HEK293T (cell line): ENCODE measurements at regions not wholly inside any gene's neighbourhood (a gene's known extent, or its start where the extent isn't known, plus 50 kb on each side); places are given as distances from the start of the nearest gene placed in this dataset.

Experiments
- ARNT ChIP-seq: fragments of 450-650 bp; IDR thresholded peaks from 2 replicates; pipeline ENCODE4 v1.6.1; 2017; ENCODE audit warnings: mild to moderate bottlenecking
- BHLHE40 ChIP-seq: fragments of 450-650 bp; IDR thresholded peaks from 2 replicates; pipeline ENCODE4 v1.6.1; 2016; ENCODE audit warnings: mild to moderate bottlenecking, moderate library complexity, borderline replicate concordance
- FOXA1 ChIP-seq: fragments of 450-650 bp; IDR thresholded peaks from 2 replicates; pipeline ENCODE4 v1.6.1; 2016; ENCODE audit warnings: mild to moderate bottlenecking
- LEF1 ChIP-seq: fragments of 450-650 bp; IDR thresholded peaks from 2 replicates; pipeline ENCODE4 v1.6.1; 2017; ENCODE audit warnings: mild to moderate bottlenecking, borderline replicate concordance
- SP1 ChIP-seq: fragments of 450-650 bp; IDR thresholded peaks from 2 replicates; pipeline ENCODE4 v1.6.1; 2017
- SUZ12 ChIP-seq: fragments of 450-650 bp; IDR thresholded peaks from 2 replicates; pipeline ENCODE4 v1.6.1; 2016; ENCODE audit warnings: mild to moderate bottlenecking
- TF ChIP-seq, protein P1 (sequence below): fragments of 450-650 bp; IDR thresholded peaks from 2 replicates; pipeline ENCODE4 v1.6.1; 2016

DNA sequence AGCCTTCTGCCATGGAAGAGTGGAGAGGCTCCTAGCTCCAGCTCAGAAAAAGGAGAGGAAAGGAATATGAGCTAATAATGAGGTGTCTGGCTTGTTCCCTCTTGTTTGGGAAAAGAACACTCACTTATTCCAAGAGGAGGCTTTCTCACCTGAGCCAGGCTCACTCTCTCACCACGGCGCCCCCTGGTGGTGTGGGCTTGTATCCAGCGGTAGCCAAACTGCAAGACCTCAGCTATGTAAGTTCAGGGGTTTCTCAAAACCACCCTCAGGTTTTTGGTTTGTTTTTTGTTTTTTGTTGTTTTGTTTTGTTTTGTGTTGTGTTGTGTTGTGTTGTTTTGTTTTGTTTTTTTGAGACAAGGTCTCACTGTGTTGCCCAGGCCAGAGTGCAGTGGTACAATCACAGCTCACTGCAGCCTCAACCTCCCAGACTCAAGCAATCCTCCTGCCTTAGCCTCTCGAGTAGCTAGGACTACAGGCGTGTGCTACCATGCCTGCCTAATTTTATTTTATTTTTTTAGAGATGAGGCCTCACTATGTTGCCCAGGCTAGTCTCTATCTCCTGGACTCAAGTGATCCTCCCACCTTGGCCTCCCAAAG is 124.0 kb downstream of the TMEM130 start:
- TF ChIP-seq SUZ12: no peak
- no peak for TF ChIP-seq SP1
- TF ChIP-seq FOXA1: no peak
- TF ChIP-seq ARNT: no peak
- no peak for TF ChIP-seq LEF1
- no peak for TF ChIP-seq BHLHE40
- TF ChIP-seq, protein P1, sequence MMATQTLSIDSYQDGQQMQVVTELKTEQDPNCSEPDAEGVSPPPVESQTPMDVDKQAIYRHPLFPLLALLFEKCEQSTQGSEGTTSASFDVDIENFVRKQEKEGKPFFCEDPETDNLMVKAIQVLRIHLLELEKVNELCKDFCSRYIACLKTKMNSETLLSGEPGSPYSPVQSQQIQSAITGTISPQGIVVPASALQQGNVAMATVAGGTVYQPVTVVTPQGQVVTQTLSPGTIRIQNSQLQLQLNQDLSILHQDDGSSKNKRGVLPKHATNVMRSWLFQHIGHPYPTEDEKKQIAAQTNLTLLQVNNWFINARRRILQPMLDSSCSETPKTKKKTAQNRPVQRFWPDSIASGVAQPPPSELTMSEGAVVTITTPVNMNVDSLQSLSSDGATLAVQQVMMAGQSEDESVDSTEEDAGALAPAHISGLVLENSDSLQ: no peak
